Vagina (tissue), 2 donors: ENCODE measurements at regions not wholly inside any gene's neighbourhood (a gene's known extent, or its start where the extent isn't known, plus 50 kb on each side); places are given as distances from the start of the nearest gene placed in this dataset.

Experiments used
- DNase-seq, 2 donors: peaks; one replicate each; pipeline ENCODE4 v3.0.0-alpha.2; 2017; ENCODE audit errors: extremely low spot score in 2 of 2
- H3K27ac ChIP-seq: fragments of 200-600 bp; sonication (generic); one replicate; pipeline ENCODE4 v1.5.1; 2019
- H3K27me3 ChIP-seq: fragments of 200-600 bp; sonication (generic); one replicate; pipeline ENCODE4 v1.5.1; 2019
- H3K36me3 ChIP-seq, 2 donors: fragments of 200-600 bp; sonication (generic); one replicate each; pipeline ENCODE4 v1.5.1; 2017 to 2019
- H3K4me1 ChIP-seq: fragments of 200-600 bp; sonication (generic); one replicate; pipeline ENCODE4 v1.5.1; 2019
- H3K4me3 ChIP-seq, 2 donors: fragments of 200-600 bp; sonication (generic); 1 replicate in 1 of 2; 2 replicates in 1 of 2; pipeline ENCODE4 v1.5.1; 2016 to 2019
- H3K9me3 ChIP-seq: fragments of 200-600 bp; sonication (generic); one replicate; pipeline ENCODE4 v1.5.1; 2019
- POLR2A ChIP-seq, 2 donors: fragments of 450-650 bp; IDR thresholded peaks; one replicate each; pipeline ENCODE4 v1.6.1; 2017; ENCODE audit warnings: antibody characterized with exemption in 2 of 2, mild to moderate bottlenecking in 2 of 2, moderate library complexity in 2 of 2
- POLR2AphosphoS5 ChIP-seq, 2 donors: sonication (generic); formaldehyde crosslinking; IDR thresholded peaks; one replicate each; pipeline ENCODE4 v1.9.0; 2017; ENCODE audit warnings: antibody characterized with exemption in 2 of 2, mild to moderate bottlenecking in 2 of 2, low read depth in 1 of 2; ENCODE audit not compliant: insufficient read depth in 1 of 2
- intact Hi-C: fragments of 100-400 bp; cut with DNase I; formaldehyde crosslinking; loops from one replicate; pipeline ENCODE4 v1.15.1; 2023
- TF ChIP-seq, protein P1 (sequence below), 3 experiments: fragments of 450-650 bp in 2 of 3; fragments of 200-600 bp in 1 of 3; sonication (generic) in 1 of 3; IDR thresholded peaks; one replicate each; pipeline ENCODE4 v1.5.1; 2017 to 2019; ENCODE audit warnings: antibody characterized with exemption in 3 of 3, mild to moderate bottlenecking in 2 of 3, moderate library complexity in 2 of 3

DNA sequence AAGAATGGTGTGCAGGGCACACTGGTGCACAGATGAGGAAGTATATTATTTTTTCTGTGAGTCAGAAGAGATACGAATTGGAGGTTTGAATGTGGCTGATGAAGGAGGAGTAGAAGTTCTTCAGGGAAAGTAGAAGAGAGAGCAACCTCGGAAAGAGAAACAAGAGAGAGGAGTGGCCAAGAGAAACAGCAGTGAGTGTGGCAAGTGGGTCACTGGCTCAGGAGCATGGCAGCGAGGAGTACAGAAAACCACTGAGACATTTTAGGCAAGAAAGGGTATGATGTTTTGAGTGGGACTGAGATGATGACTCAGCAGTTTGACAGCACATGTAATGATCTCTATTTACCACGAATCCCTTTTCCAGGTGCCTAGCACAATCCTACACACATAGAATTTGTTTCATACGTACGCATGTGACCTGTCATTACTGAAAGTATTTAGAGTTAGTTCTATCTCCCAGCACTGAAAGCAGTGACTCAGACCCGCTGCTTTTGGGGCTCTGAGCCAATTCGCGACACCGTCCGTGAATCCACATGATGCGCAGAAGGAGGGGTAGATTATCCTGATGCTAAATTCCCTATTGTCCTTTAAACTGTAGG, 915.4 kb downstream of the DCDC2C start:
- Histone ChIP-seq H3K4me1 (no peaks in the 10 kb centered on the region), H3K9me3 (no peaks in the 10 kb centered on the region), H3K4me3 (no peak overlapping the region), H3K27ac (no peak overlapping the region), H3K27me3 (no peaks in the 10 kb centered on the region), H3K36me3 (no peaks in the 10 kb centered on the region)
- intact Hi-C loops, result no loop called here
- no peak for DNase-seq
- TF ChIP-seq, protein P1, sequence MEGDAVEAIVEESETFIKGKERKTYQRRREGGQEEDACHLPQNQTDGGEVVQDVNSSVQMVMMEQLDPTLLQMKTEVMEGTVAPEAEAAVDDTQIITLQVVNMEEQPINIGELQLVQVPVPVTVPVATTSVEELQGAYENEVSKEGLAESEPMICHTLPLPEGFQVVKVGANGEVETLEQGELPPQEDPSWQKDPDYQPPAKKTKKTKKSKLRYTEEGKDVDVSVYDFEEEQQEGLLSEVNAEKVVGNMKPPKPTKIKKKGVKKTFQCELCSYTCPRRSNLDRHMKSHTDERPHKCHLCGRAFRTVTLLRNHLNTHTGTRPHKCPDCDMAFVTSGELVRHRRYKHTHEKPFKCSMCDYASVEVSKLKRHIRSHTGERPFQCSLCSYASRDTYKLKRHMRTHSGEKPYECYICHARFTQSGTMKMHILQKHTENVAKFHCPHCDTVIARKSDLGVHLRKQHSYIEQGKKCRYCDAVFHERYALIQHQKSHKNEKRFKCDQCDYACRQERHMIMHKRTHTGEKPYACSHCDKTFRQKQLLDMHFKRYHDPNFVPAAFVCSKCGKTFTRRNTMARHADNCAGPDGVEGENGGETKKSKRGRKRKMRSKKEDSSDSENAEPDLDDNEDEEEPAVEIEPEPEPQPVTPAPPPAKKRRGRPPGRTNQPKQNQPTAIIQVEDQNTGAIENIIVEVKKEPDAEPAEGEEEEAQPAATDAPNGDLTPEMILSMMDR (IDR thresholded peaks at IDR 0.05), result no peak

DNA sequence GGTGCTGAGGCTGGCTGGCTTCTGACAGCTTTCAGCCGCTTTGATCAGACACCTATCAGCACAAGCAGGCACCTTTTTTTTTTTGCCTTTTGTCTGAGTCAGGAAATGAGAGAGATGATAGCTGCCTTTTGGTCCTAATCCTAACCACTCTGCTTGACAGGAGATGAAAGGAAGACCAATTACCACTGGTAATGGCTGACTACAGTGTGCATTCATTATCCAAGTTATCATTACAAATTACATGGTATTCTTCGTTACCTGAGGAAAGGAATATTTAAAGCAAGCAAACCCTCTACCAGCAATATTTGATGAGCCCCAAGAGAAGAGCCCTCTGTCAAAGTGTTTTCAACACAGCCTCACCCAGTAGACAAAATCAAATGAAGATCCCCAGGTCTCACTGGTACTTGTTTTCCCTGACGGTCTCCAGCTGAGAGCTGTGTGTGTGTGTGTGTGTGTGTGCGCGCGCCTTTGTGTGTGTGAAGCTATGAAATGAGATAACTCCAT, 925.7 kb downstream of the DCDC2C start:
- TF ChIP-seq, protein P1 (IDR thresholded peaks at IDR 0.05), result no peak
- Histone ChIP-seq H3K27ac (no peak overlapping the region), H3K9me3 (no peaks in the 10 kb centered on the region), H3K4me1 (no peaks in the 10 kb centered on the region), H3K36me3 (no peaks in the 10 kb centered on the region), H3K4me3 (no peak overlapping the region), H3K27me3 (no peaks in the 10 kb centered on the region)
- DNase-seq, result no peak
- intact Hi-C loops, result no loop called here

DNA sequence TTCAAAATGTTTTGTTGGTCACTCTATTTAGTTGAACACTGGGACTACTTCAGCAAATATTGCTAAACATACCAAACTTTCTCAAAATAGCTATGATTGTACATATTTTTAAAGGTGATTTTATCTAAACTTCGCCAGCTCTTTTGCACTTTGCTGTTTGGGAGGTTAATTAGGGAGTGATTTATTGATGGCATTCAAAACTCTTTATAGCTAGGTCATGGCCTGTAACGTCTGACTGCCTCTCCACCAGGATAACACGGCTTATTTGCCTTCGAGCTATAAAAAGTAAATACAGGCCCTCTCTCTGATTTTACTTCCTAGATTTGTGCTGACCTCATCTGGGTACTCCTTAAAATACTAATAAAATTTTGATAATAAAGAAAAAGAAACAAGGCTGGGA, 931.9 kb downstream of the DCDC2C start:
- no peaks in the 10 kb centered on the region for H3K4me1 ChIP-seq
- no peak overlapping the region for H3K27ac ChIP-seq
- DNase-seq, result no peak
- no peak overlapping the region for H3K4me3 ChIP-seq
- H3K36me3 ChIP-seq, result no peaks in the 10 kb centered on the region
- H3K27me3 ChIP-seq, result no peaks in the 10 kb centered on the region
- no peaks in the 10 kb centered on the region for H3K9me3 ChIP-seq
- intact Hi-C loops, result no loop called here
- TF ChIP-seq POLR2A (IDR thresholded peaks at IDR 0.05), result no peak
- no peak for TF ChIP-seq POLR2AphosphoS5 (IDR thresholded peaks at IDR 0.05; ENCODE audit: insufficient read depth in 1 of 2, low read depth in 1 of 2)
- TF ChIP-seq, protein P1 (IDR thresholded peaks at IDR 0.05), result no peak

DNA sequence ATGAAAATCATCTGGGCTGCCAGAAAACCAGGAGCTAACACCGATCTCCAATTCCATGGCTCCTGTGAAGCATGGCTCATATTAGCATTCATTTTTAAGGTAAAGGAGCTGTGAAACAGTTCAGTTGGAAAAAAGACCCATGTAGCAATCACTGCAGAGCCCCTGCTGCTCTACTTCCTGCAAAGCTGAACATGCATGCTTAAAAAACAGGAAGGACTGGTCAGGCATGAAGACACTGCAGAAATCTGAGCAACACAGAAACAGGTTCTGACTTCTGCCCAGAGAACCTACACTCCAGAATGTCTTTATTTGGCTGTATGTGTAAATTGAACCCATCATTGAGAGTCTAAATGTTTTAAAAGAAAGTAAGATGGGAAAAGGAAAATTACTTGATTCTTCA, 950.6 kb downstream of the DCDC2C start:
- H3K4me1 ChIP-seq, result no peaks in the 10 kb centered on the region
- intact Hi-C loops, result no loop called here
- H3K9me3 ChIP-seq, result no peaks in the 10 kb centered on the region
- H3K4me3 ChIP-seq, result no peak overlapping the region
- DNase-seq, result no peak
- no peaks in the 10 kb centered on the region for H3K27me3 ChIP-seq
- H3K36me3 ChIP-seq, result no peaks in the 10 kb centered on the region
- TF ChIP-seq, protein P1 (IDR thresholded peaks at IDR 0.05), result no peak
- no peak for TF ChIP-seq POLR2A (IDR thresholded peaks at IDR 0.05)
- no peak for TF ChIP-seq POLR2AphosphoS5 (IDR thresholded peaks at IDR 0.05; ENCODE audit: insufficient read depth in 1 of 2, low read depth in 1 of 2)
- H3K27ac ChIP-seq, result no peak overlapping the region

DNA sequence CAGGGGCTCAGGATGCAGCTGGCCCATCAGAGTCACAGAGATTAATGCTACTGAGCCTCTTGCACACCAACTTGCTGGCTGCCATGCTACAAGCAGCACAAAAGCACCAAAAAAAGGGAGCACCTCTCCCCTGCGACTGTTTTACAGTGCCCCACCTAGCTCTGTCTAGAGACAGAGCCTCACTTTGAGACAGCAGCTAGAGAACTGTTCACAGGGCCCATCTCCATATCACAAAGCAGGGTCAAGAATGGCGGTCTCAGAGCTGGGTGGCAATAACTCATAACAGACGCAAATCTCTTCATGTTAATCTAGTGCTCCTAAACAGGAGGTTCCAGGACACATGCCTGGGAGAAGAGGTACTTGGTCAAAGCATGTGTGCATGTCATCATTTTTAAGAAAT, 953.0 kb downstream of the DCDC2C start:
- Histone ChIP-seq H3K36me3 (no peaks in the 10 kb centered on the region), H3K4me3 (no peak overlapping the region), H3K9me3 (no peaks in the 10 kb centered on the region), H3K4me1 (no peaks in the 10 kb centered on the region), H3K27ac (no peak overlapping the region), H3K27me3 (no peaks in the 10 kb centered on the region)
- TF ChIP-seq, protein P1 (IDR thresholded peaks at IDR 0.05), result no peak
- TF ChIP-seq POLR2AphosphoS5 (IDR thresholded peaks at IDR 0.05; ENCODE audit: insufficient read depth in 1 of 2, low read depth in 1 of 2) (no peak), POLR2A (IDR thresholded peaks at IDR 0.05) (no peak)
- DNase-seq, result no peak
- intact Hi-C loops, result no loop called here
